ENCODE measurements at regions not wholly inside any gene's neighbourhood (a gene's known extent, or its start where the extent isn't known, plus 50 kb on each side); places are given as distances from the start of the nearest gene placed in this dataset.

DNA sequence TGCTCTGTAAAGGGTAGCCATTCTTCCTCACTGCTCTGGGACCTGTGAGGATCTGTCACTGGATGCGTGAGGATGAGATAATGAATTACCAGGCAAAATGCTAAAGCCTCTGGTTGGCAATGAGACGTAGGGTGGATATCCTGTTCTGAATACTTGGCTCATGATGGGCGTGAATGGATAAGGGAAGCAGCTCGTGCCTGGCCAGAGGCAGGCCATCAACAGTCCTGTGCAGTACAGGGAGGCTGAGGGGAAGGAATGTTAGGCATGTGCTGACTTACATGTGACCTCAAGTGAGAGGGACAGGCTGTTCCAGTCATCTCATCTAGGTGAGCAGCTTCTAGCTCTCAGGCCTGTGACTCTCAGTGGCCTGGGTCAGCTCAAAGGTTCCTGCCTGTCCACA is 172.8 kb downstream of the CARTPT start:
- Histone ChIP-seq H3K9me3 (ENCODE audit: low read length) (no peaks in the 10 kb centered on the region), H2AFZ (ENCODE audit: low read length) (no peak overlapping the region), H3K4me2 (ENCODE audit: low read depth, low read length) (no peak overlapping the region), H3K4me3 (replicated peaks in 1 of 3; ENCODE audit: insufficient read depth in 1 of 3, low read depth in 2 of 3, low read length in 3 of 3) (no peak overlapping the region), H3K27ac (ENCODE audit: extremely low read length, insufficient read depth, low read length) (no peak overlapping the region), H3K9ac (ENCODE audit: insufficient read depth, low read depth, low read length) (no peak overlapping the region), H3K36me3 (replicated peaks in 1 of 2; ENCODE audit: control insufficient read depth in 1 of 2, insufficient read depth in 2 of 2, low read length in 2 of 2) (no peaks in the 10 kb centered on the region), H3K79me2 (ENCODE audit: insufficient read depth, low read length) (no peaks in the 10 kb centered on the region), H3K27me3 (ENCODE audit: control insufficient read depth in 1 of 2, insufficient read depth in 2 of 2, low read length in 2 of 2) (peaks cover 0 to 4% of the 10 kb centered on the region in 2 experiments; a peak in 1 of 5 replicates), H3K4me1 (ENCODE audit: insufficient read depth, low read length) (no peaks in the 10 kb centered on the region), H4K20me1 (ENCODE audit: insufficient read depth, low read length) (no peaks in the 10 kb centered on the region)
- BruUV-seq (replicated peaks), result no TSS peak
- ChIA-PET POLR2A (no interaction called here), CTCF (ENCODE audit: low intra/inter-chr PET ratio, low total read pairs) (no interaction called here)
- ATAC-seq (peak; percentile 59), DNase-seq (ENCODE audit: low spot score) (no peak), FAIRE-seq (no peak)
- TF ChIP-seq TEAD3 (CRISPR knock-in tag; optimal IDR thresholded peaks at IDR 0.05; ENCODE audit: borderline replicate concordance) (peak; percentile 31), GPN1 (CRISPR knock-in tag; IDR thresholded peaks at IDR 0.05; ENCODE audit: borderline replicate concordance) (no peak), ZNF234 (CRISPR knock-in tag; conservative IDR thresholded peaks at IDR 0.05) (no peak)
- TF ChIP-seq, protein P1, sequence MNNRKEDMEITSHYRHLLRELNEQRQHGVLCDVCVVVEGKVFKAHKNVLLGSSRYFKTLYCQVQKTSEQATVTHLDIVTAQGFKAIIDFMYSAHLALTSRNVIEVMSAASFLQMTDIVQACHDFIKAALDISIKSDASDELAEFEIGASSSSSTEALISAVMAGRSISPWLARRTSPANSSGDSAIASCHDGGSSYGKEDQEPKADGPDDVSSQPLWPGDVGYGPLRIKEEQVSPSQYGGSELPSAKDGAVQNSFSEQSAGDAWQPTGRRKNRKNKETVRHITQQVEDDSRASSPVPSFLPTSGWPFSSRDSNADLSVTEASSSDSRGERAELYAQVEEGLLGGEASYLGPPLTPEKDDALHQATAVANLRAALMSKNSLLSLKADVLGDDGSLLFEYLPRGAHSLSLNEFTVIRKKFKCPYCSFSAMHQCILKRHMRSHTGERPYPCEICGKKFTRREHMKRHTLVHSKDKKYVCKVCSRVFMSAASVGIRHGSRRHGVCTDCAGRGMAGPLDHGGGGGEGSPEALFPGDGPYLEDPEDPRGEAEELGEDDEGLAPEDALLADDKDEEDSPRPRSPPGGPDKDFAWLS (CRISPR knock-in tag; IDR thresholded peaks at IDR 0.05; ENCODE audit: borderline replicate concordance), result no peak
- WGBS (ENCODE audit: low lambda C conversion rate), result 16% methylated on average over 4 of the region's 4 CpGs
- intact Hi-C loops (cut with micrococcal nuclease; ENCODE audit: unreplicated experiment) (no loop called here), in situ Hi-C loops (cut with HindIII; ENCODE audit: extremely low pct_ligation_motif_present, low pct_unique_long_range_greater_than_20kb) (no loop called here)

DNA sequence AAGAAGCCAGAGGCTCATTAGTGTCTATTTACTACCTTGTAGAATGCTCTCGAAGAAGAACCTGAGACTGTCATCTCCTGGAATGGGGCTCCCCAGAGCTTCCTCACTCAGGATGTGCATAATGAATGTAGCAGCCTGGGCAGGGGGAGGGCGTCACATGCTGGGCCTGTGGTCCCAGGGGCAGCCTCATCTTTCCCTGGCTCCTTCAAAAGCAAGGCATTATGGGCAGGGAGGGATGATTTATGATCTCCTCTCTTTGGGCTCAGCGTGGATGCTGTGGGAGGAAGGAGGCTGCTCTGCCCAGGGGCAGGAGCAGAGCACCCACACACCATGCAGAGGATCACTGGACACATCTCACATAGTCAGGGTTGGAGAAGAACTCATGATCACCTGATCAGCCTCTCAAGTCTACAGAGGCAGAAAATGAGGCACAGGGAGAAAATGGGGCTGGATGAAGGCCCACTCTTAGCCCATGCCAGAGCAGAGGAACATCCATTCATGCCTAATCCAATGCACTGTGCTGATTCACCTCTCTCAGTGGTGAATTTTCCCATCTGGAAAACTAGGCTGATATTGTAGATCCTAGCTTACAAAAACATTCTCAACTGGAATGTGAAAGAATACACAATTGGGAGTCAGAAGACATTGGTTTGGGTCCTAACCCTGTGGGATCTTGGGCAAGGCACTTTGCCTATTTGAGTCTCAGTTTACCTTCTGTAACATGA is 173.7 kb downstream of the CARTPT start:
- H3K9ac ChIP-seq (ENCODE audit: insufficient read depth, low read depth, low read length), result no peak overlapping the region
- intact Hi-C loops (cut with micrococcal nuclease; ENCODE audit: unreplicated experiment) (no loop called here), in situ Hi-C loops (cut with HindIII; ENCODE audit: extremely low pct_ligation_motif_present, low pct_unique_long_range_greater_than_20kb) (no loop called here)
- WGBS (ENCODE audit: low lambda C conversion rate), result 0% methylated on average over 1 of the region's 3 CpGs
- H2AFZ ChIP-seq (ENCODE audit: low read length), result no peak overlapping the region
- no peak overlapping the region for H3K4me3 ChIP-seq (replicated peaks in 1 of 3; ENCODE audit: insufficient read depth in 1 of 3, low read depth in 2 of 3, low read length in 3 of 3)
- no peaks in the 10 kb centered on the region for H3K36me3 ChIP-seq (replicated peaks in 1 of 2; ENCODE audit: control insufficient read depth in 1 of 2, insufficient read depth in 2 of 2, low read length in 2 of 2)
- POLR2A ChIA-PET, result no interaction called here
- ATAC-seq (no peak), FAIRE-seq (no peak), DNase-seq (ENCODE audit: low spot score) (no peak)
- no peak overlapping the region for H3K4me2 ChIP-seq (ENCODE audit: low read depth, low read length)
- H3K27ac ChIP-seq (ENCODE audit: extremely low read length, insufficient read depth, low read length), result no peak overlapping the region
- no peaks in the 10 kb centered on the region for H3K9me3 ChIP-seq (ENCODE audit: low read length)
- H3K4me1 ChIP-seq (ENCODE audit: insufficient read depth, low read length), result no peaks in the 10 kb centered on the region
- H3K79me2 ChIP-seq (ENCODE audit: insufficient read depth, low read length), result no peaks in the 10 kb centered on the region
- H4K20me1 ChIP-seq (ENCODE audit: insufficient read depth, low read length), result no peaks in the 10 kb centered on the region
- H3K27me3 ChIP-seq (ENCODE audit: control insufficient read depth in 1 of 2, insufficient read depth in 2 of 2, low read length in 2 of 2), result peaks cover 0 to 4% of the 10 kb centered on the region in 2 experiments; a peak in 1 of 5 replicates
- no TSS peak for BruUV-seq (replicated peaks)
- CTCF ChIA-PET (ENCODE audit: low intra/inter-chr PET ratio, low total read pairs), result no interaction called here
- TF ChIP-seq HIVEP1 (CRISPR knock-in tag; IDR thresholded peaks at IDR 0.05), result no peak
- no peak for TF ChIP-seq RFXANK (CRISPR knock-in tag; IDR thresholded peaks at IDR 0.05)
- TF ChIP-seq, protein P2, sequence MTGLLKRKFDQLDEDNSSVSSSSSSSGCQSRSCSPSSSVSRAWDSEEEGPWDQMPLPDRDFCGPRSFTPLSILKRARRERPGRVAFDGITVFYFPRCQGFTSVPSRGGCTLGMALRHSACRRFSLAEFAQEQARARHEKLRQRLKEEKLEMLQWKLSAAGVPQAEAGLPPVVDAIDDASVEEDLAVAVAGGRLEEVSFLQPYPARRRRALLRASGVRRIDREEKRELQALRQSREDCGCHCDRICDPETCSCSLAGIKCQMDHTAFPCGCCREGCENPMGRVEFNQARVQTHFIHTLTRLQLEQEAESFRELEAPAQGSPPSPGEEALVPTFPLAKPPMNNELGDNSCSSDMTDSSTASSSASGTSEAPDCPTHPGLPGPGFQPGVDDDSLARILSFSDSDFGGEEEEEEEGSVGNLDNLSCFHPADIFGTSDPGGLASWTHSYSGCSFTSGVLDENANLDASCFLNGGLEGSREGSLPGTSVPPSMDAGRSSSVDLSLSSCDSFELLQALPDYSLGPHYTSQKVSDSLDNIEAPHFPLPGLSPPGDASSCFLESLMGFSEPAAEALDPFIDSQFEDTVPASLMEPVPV (CRISPR knock-in tag; IDR thresholded peaks at IDR 0.05), result no peak
- no peak for TF ChIP-seq ZNF484 (CRISPR knock-in tag; IDR thresholded peaks at IDR 0.05; ENCODE audit: borderline replicate concordance, low read depth)
- TF ChIP-seq EP300 (IDR thresholded peaks at IDR 0.05; ENCODE audit: low read depth in 2 of 2, low read length in 2 of 2), result no peak
- TF ChIP-seq EP300 (CRISPR knock-in tag; IDR thresholded peaks at IDR 0.05; ENCODE audit: borderline replicate concordance), result no peak
- TF ChIP-seq, protein P3, sequence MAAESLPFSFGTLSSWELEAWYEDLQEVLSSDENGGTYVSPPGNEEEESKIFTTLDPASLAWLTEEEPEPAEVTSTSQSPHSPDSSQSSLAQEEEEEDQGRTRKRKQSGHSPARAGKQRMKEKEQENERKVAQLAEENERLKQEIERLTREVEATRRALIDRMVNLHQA (CRISPR knock-in tag; IDR thresholded peaks at IDR 0.05), result no peak
